Right lobe of liver (tissue), 4 donors: ENCODE measurements at regions not wholly inside any gene's neighbourhood (a gene's known extent, or its start where the extent isn't known, plus 50 kb on each side); places are given as distances from the start of the nearest gene placed in this dataset.

Experiments
- CTCF ChIP-seq, 4 donors: fragments of 200-600 bp in 3 of 4; fragments of 450-650 bp in 1 of 4; IDR thresholded peaks; one replicate each; pipeline versions ENCODE4 v1.5.1 to v1.8.0; 2016 to 2022; ENCODE audit warnings: antibody characterized with exemption in 4 of 4, mild to moderate bottlenecking in 2 of 4
- POLR2A ChIP-seq: fragments of 450-650 bp; IDR thresholded peaks from one replicate; pipeline ENCODE4 v1.6.1; 2017; ENCODE audit warnings: antibody characterized with exemption, mild to moderate bottlenecking
- donor health status: DM: no; HTN: no; CAD: no.
- donor health status: DM: no; HTN: no; CAD: no.
- donor health status: DM: no; HTN: yes; CAD: no.

- TF ChIP-seq CTCF (IDR thresholded peaks at IDR 0.05): no peak
- TF ChIP-seq POLR2A: no peak
Measured at GRCh38 chr15:24748812-24749439, 73.4 kb downstream of the NPAP1 start.
